WI38 (cell line): ENCODE measurements at regions not wholly inside any gene's neighbourhood (a gene's known extent, or its start where the extent isn't known, plus 50 kb on each side); places are given as distances from the start of the nearest gene placed in this dataset.
"Not testable (repeated sequence)": the region's sequence is repeated elsewhere in the genome, so short reads cannot be mapped to it uniquely, and the experiment has no call there.

Experiments
- H3K4me3 ChIP-seq: 2 replicates; pipeline ENCODE4 v1.5.1; 2011; ENCODE audit warnings: low read depth, mild to moderate bottlenecking, control low read depth, low read length
- TF ChIP-seq, protein P1 (sequence below): IDR thresholded peaks from 2 replicates; pipeline ENCODE4 v1.5.1; 2012; ENCODE audit warnings: low read depth, mild to moderate bottlenecking, control low read depth, low read length

DNA sequence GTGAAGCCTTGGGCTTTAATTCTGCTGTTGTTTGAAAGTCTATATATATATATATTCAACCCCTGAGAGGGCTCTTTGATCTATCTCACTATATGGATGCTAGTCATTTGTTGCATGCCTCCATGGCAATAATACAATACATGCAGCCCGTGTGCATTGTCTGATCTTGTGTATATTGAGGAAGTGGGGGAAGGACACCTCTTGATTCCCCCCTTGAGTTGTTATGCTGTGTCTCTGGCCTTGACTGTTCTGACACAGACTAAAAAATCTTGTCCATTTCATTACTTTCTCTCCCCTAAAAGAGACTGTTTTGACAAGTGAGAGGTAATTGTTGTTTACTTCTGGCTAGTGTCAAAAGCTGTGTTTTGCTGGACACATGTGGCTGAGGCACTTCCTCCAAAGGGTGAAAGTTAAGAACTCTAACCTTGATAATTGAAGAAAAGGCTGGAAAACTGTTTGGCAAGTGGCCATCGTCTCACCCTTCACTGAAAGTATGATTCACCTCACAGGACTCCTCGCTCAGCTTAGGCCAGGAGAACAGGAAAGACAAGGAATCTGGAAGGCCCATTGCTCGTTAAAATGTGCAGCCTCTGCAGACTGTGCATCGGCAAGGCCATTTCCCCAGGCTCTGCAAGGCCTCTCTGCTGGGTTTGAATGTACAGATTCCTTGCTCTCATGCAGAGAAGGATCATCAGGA is 304.0 kb downstream of the PRELID2 start:
- no peak overlapping the region for H3K4me3 ChIP-seq
- TF ChIP-seq, protein P1, sequence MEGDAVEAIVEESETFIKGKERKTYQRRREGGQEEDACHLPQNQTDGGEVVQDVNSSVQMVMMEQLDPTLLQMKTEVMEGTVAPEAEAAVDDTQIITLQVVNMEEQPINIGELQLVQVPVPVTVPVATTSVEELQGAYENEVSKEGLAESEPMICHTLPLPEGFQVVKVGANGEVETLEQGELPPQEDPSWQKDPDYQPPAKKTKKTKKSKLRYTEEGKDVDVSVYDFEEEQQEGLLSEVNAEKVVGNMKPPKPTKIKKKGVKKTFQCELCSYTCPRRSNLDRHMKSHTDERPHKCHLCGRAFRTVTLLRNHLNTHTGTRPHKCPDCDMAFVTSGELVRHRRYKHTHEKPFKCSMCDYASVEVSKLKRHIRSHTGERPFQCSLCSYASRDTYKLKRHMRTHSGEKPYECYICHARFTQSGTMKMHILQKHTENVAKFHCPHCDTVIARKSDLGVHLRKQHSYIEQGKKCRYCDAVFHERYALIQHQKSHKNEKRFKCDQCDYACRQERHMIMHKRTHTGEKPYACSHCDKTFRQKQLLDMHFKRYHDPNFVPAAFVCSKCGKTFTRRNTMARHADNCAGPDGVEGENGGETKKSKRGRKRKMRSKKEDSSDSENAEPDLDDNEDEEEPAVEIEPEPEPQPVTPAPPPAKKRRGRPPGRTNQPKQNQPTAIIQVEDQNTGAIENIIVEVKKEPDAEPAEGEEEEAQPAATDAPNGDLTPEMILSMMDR = no peak

DNA sequence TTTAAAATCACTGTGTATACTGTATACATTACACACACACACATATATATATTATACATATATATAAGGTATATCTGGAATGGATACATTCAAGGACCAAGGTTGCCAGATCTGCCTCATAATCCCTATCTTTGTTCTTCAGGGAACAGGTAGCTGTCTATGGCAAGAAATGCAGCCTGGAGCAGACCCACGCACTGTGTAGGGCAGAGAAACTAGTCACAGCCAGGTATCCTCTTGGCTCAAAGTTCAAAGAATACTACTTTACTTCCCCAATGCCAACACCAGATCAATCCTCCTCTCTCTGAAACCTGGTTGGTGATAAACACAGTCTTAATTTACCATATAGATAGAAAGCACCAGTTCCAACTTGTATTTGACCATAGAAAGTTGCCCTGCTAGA is 313.6 kb downstream of the PRELID2 start:
- TF ChIP-seq, protein P1 = no peak
- no peak overlapping the region for H3K4me3 ChIP-seq

DNA sequence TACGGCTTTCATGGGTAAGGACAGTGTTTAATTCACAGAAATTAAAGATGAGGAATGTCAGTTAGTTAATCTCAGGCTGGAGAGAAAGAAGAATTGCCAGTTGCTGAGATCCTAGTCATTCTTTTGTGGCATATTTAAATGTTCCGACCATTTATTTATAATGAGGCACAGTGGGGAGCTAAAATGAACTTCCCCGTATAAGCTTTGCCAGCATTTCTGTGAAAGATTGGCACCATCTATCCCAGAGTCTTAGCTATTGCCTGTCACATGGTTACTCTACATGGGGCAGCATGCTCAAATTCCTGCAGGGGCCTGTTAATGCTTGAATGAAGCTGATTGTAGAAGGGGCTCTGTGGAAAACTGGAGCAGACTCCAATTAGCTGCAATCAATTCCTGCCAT is 314.1 kb downstream of the PRELID2 start:
- H3K4me3 ChIP-seq = no peak overlapping the region
- TF ChIP-seq, protein P1 = no peak

DNA sequence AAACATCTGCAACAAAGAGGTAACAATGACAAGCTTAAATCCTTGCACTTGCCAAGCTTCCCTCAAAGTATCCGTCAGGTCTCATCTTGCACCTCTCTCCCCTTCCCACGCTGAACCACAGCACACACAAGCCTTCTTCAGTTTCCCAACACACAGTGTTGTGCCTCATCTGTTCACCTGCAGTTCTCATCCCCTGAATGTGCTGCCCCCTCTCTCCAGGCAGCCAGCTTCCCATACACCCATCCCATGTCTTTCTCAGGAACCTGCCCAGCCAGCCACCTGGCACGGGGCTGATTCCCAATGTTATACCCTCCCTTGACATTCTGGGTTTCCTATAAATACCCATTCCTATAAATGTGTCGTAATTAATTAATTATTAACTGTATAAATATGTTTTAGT is 314.8 kb downstream of the PRELID2 start:
- TF ChIP-seq, protein P1 = no peak
- no peak overlapping the region for H3K4me3 ChIP-seq

DNA sequence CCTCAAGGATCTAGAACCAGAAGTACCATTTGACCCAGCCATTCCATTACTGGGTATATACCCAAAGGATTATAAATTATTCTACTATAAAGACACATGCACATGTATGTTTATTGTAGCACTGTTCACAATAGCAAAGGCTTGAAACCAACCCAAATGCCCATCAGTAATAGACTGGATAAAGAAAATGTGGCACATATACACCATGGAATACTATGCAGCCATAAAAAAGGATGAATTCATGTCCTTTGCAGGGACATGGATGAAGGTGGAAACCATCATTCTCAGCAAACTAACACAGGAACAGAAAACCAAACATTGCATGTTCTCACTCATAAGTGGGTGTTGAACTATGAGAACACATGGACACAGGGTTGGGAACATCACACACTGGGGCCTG is 317.6 kb downstream of the PRELID2 start:
- H3K4me3 ChIP-seq = not testable (repeated sequence)

DNA sequence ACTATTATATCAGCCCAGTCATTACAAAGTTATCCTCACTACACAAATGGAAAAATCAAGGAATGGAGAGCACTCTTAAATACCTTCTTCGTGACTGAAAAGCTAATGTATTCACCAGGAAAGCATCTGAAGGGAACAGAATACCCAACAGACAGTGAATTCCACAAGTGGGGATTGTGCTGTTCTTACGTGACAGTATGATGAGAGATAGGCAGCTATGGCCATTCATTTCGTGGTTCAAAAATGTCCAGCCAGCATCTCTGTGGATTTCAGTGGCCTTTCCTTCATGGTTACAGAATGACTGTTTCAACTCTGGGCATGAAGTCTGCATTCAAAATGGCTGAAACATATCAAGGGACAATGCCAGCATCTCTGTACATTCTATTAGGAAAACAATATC is 323.8 kb downstream of the PRELID2 start:
- TF ChIP-seq, protein P1 = no peak
- H3K4me3 ChIP-seq = no peak overlapping the region

DNA sequence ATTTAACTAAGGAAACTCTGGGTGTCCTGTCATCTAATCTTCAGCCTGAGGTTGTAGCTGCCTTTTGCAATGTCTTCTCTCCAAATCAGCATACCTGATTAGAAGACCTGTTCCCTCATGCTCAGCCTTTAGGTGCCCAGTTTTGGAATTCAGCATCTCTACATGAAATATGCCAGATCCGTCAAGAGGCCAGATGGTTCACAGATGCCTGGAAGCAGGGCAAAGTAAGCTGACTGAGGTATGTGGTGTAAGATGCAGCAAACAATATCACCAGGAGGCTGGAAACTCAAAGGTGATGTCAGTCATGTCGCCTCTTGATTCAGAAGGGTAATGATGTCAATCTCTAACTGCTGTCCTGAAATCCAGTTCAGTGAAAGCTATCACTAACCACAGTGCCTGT is 324.4 kb downstream of the PRELID2 start:
- H3K4me3 ChIP-seq = no peak overlapping the region
- TF ChIP-seq, protein P1 = no peak

DNA sequence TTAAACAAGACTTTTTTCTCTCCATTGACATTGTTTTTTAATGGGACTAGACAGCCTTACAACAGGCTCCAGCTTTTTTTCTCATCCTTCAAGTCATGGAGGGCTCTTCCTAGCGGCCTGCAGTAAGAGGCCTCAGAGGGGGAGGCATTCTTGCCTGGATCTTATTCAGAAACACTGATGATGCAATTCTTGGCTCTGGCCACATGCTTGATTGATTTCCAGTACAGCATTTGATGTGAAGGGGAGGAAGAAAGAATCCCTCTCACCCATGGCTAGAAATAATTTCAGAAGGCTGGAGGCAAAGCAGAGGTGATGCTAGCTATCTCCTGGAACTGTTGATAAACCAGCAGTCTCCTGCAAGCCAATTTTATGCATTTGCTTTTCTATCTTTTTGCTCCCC is 324.8 kb downstream of the PRELID2 start:
- TF ChIP-seq, protein P1 = no peak
- H3K4me3 ChIP-seq = no peak overlapping the region
